HepG2 (cell line): ENCODE measurements at regions not wholly inside any gene's neighbourhood (a gene's known extent, or its start where the extent isn't known, plus 50 kb on each side); places are given as distances from the start of the nearest gene placed in this dataset.
A peak's percentile ranks its signal among the peaks of the same experiment; 100 is the strongest.

ENCODE experiments used
- ARHGAP35 ChIP-seq: sonication (generic); formaldehyde crosslinking; IDR thresholded peaks from 2 replicates; pipeline ENCODE4 v1.9.0; 2022; ENCODE audit warnings: mild to moderate bottlenecking, inconsistent platforms, moderate library complexity, missing genetic modification reagents, borderline replicate concordance
- ELF3 ChIP-seq: IDR thresholded peaks from 2 replicates; pipeline ENCODE4 v1.6.1; 2016; ENCODE audit warnings: missing genetic modification reagents, missing compliant biosample characterization
- FOSL2 ChIP-seq: sonication (generic); formaldehyde crosslinking; IDR thresholded peaks from 2 replicates; pipeline ENCODE4 v1.4.0; 2020; ENCODE audit warnings: missing genetic modification reagents
- MTERF4 ChIP-seq: sonication (generic); formaldehyde crosslinking; IDR thresholded peaks from 2 replicates; pipeline ENCODE4 v1.8.0; 2023; ENCODE audit warnings: mild to moderate bottlenecking, missing genetic modification reagents
- RERE ChIP-seq: IDR thresholded peaks from 2 replicates; pipeline ENCODE4 v1.6.1; 2016; ENCODE audit warnings: low read depth, missing genetic modification reagents, missing compliant biosample characterization
- ZBTB8A ChIP-seq: sonication (generic); formaldehyde crosslinking; IDR thresholded peaks from 2 replicates; pipeline ENCODE4 v1.4.0; 2020; ENCODE audit warnings: mild to moderate bottlenecking, low read depth, missing genetic modification reagents, borderline replicate concordance
- ZNF253 ChIP-seq: sonication (generic); formaldehyde crosslinking; IDR thresholded peaks from 2 replicates; pipeline ENCODE4 v1.8.0; 2022; ENCODE audit warnings: mild to moderate bottlenecking, missing genetic modification reagents, borderline replicate concordance
- ZNF782 ChIP-seq: sonication (generic); formaldehyde crosslinking; IDR thresholded peaks from 2 replicates; pipeline ENCODE4 v1.4.0; 2020; ENCODE audit warnings: missing genetic modification reagents, mild to moderate bottlenecking, borderline replicate concordance
- ZSCAN12 ChIP-seq: sonication (generic); formaldehyde crosslinking; IDR thresholded peaks from 2 replicates; pipeline ENCODE4 v1.9.0; 2021; ENCODE audit warnings: mild to moderate bottlenecking, missing genetic modification reagents
- TF ChIP-seq, protein P1 (sequence below): sonication (generic); formaldehyde crosslinking; IDR thresholded peaks from 2 replicates; pipeline ENCODE4 v1.4.0; 2020; ENCODE audit warnings: missing genetic modification reagents
- TF ChIP-seq, protein P2 (sequence below): sonication (generic); formaldehyde crosslinking; IDR thresholded peaks from 2 replicates; pipeline ENCODE4 v1.9.0; 2022; ENCODE audit warnings: missing genetic modification reagents, mild to moderate bottlenecking, borderline replicate concordance
- TF ChIP-seq, protein P3 (sequence below): IDR thresholded peaks from 2 replicates; pipeline ENCODE4 v1.6.1; 2016; ENCODE audit warnings: missing biosample characterization, missing genetic modification reagents, low read depth
- TF ChIP-seq, protein P4 (sequence below): sonication (generic); formaldehyde crosslinking; IDR thresholded peaks from 2 replicates; pipeline ENCODE4 v1.4.0; 2020; ENCODE audit warnings: missing genetic modification reagents

DNA sequence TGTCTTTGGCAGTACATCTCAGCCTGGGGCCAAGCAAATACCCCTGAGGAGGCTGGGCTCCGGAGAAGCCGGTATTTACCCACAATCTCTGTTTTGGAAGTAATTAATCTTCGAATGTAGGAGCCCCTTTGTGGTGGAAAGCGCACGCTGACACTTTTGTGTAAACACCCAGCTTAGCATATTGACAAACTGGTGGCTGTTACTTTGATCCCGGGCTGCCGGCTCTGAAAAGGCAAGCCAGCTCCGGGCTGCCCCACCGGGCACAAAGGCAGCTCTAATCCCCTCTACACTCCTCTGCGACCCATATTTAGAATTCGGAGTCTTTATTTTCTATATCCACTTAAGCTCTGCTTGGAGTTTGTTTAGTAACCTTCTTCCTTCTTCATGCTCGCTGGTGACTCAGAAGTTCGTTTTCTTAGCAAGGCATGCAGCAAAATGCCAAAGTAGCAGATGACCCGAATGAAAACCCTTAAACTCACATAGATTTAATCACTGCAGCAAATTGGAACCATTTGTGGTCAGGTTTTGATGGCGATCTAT is 144.0 kb upstream of the IRX3 start (continued):
- TF ChIP-seq, protein P1, sequence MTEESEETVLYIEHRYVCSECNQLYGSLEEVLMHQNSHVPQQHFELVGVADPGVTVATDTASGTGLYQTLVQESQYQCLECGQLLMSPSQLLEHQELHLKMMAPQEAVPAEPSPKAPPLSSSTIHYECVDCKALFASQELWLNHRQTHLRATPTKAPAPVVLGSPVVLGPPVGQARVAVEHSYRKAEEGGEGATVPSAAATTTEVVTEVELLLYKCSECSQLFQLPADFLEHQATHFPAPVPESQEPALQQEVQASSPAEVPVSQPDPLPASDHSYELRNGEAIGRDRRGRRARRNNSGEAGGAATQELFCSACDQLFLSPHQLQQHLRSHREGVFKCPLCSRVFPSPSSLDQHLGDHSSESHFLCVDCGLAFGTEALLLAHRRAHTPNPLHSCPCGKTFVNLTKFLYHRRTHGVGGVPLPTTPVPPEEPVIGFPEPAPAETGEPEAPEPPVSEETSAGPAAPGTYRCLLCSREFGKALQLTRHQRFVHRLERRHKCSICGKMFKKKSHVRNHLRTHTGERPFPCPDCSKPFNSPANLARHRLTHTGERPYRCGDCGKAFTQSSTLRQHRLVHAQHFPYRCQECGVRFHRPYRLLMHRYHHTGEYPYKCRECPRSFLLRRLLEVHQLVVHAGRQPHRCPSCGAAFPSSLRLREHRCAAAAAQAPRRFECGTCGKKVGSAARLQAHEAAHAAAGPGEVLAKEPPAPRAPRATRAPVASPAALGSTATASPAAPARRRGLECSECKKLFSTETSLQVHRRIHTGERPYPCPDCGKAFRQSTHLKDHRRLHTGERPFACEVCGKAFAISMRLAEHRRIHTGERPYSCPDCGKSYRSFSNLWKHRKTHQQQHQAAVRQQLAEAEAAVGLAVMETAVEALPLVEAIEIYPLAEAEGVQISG (CRISPR knock-in tag), result no peak
- peak; percentile 52; the same call in 1 of the 2 replicates for TF ChIP-seq ELF3 (CRISPR knock-in tag)
- TF ChIP-seq, protein P2, sequence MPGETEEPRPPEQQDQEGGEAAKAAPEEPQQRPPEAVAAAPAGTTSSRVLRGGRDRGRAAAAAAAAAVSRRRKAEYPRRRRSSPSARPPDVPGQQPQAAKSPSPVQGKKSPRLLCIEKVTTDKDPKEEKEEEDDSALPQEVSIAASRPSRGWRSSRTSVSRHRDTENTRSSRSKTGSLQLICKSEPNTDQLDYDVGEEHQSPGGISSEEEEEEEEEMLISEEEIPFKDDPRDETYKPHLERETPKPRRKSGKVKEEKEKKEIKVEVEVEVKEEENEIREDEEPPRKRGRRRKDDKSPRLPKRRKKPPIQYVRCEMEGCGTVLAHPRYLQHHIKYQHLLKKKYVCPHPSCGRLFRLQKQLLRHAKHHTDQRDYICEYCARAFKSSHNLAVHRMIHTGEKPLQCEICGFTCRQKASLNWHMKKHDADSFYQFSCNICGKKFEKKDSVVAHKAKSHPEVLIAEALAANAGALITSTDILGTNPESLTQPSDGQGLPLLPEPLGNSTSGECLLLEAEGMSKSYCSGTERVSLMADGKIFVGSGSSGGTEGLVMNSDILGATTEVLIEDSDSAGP, result no peak; the same call in 1 of the 2 replicates
- TF ChIP-seq ARHGAP35 (CRISPR knock-in tag), result no peak
- TF ChIP-seq, protein P3, sequence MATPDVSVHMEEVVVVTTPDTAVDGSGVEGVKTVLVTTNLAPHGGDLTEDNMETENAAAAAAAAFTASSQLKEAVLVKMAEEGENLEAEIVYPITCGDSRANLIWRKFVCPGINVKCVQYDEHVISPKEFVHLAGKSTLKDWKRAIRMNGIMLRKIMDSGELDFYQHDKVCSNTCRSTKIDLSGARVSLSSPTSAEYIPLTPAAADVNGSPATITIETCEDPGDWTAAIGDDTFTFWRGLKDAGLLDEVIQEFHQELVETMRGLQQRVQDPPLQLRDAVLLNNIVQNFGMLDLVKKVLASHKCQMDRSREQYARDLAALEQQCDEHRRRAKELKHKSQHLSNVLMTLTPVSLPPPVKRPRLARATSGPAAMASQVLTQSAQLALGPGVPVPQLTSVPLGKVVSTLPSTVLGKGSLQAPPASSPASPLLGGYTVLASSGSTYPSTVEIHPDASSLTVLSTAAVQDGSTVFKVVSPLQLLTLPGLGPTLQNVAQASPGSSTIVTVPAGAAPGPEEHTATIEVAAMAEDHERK (CRISPR knock-in tag), result no peak
- no peak for TF ChIP-seq MTERF4 (CRISPR knock-in tag)
- TF ChIP-seq ZNF782, result no peak
- peak; percentile 33; the same call in 1 of the 2 replicates for TF ChIP-seq FOSL2 (CRISPR knock-in tag)
- peak; percentile 73; the same call in 1 of the 2 replicates for TF ChIP-seq RERE (CRISPR knock-in tag)
- no peak for TF ChIP-seq ZBTB8A
- TF ChIP-seq, protein P4, sequence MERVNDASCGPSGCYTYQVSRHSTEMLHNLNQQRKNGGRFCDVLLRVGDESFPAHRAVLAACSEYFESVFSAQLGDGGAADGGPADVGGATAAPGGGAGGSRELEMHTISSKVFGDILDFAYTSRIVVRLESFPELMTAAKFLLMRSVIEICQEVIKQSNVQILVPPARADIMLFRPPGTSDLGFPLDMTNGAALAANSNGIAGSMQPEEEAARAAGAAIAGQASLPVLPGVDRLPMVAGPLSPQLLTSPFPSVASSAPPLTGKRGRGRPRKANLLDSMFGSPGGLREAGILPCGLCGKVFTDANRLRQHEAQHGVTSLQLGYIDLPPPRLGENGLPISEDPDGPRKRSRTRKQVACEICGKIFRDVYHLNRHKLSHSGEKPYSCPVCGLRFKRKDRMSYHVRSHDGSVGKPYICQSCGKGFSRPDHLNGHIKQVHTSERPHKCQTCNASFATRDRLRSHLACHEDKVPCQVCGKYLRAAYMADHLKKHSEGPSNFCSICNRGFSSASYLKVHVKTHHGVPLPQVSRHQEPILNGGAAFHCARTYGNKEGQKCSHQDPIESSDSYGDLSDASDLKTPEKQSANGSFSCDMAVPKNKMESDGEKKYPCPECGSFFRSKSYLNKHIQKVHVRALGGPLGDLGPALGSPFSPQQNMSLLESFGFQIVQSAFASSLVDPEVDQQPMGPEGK, result peak; percentile 31; the same call in 1 of the 2 replicates
- no peak for TF ChIP-seq ZSCAN12 (CRISPR knock-in tag)
- no peak for TF ChIP-seq ZNF253 (CRISPR knock-in tag)
